DND-41 (cell line): ENCODE measurements at regions not wholly inside any gene's neighbourhood (a gene's known extent, or its start where the extent isn't known, plus 50 kb on each side); places are given as distances from the start of the nearest gene placed in this dataset.

Source experiments
- CTCF ChIP-seq: IDR thresholded peaks from 2 replicates; pipeline ENCODE4 v1.5.1; 2012; ENCODE audit warnings: borderline replicate concordance, low read length, moderate library complexity, mild to moderate bottlenecking; ENCODE audit not compliant: poor library complexity, severe bottlenecking; ENCODE audit errors: extremely low read depth
- EZH2 ChIP-seq: IDR thresholded peaks from 3 replicates; pipeline ENCODE4 v1.6.1; 2012; ENCODE audit warnings: borderline replicate concordance, low read depth, mild to moderate bottlenecking, moderate library complexity, low read length, inconsistent platforms; ENCODE audit not compliant: severe bottlenecking

GRCh38 chrX:110450050-110450449, 91.4 kb downstream of the RTL9 start:
- TF ChIP-seq CTCF: peak; percentile 78
- TF ChIP-seq EZH2: no peak
